Gastrocnemius medialis (tissue), 4 donors: ENCODE measurements at regions not wholly inside any gene's neighbourhood (a gene's known extent, or its start where the extent isn't known, plus 50 kb on each side); places are given as distances from the start of the nearest gene placed in this dataset.
A peak's percentile ranks its signal among the peaks of the same experiment; 100 is the strongest.

Experiments
- ATAC-seq, 2 donors: fragments of 150-250 bp; one replicate each; pipeline ENCODE4 v1.9.1; 2016
- DNase-seq, 2 donors: peaks; one replicate each; pipeline ENCODE4 v3.0.0-alpha.2; 2019
- H3K27ac ChIP-seq, 4 donors: fragments of 200-600 bp; sonication (generic); 1 replicate in 1 of 4; 2 replicates in 3 of 4; pipeline ENCODE4 v1.5.1; 2016 to 2018; ENCODE audit warnings: mild to moderate bottlenecking in 2 of 4, moderate library complexity in 1 of 4
- H3K27me3 ChIP-seq, 3 donors: fragments of 200-600 bp; sonication (generic) in 2 of 3; 1 replicate in 1 of 3; 2 replicates in 2 of 3; pipeline versions ENCODE4 v1.5.1 to v1.6.0; 2016 to 2019; ENCODE audit warnings: mild to moderate bottlenecking in 1 of 3, moderate library complexity in 1 of 3
- H3K36me3 ChIP-seq, 2 donors: fragments of 200-600 bp; sonication (generic) in 1 of 2; one replicate each; pipeline ENCODE4 v1.5.1; 2017 to 2018
- H3K4me1 ChIP-seq, 2 donors: fragments of 200-600 bp; sonication (generic) in 1 of 2; one replicate each; pipeline ENCODE4 v1.5.1; 2016 to 2017; ENCODE audit warnings: mild to moderate bottlenecking in 2 of 2
- H3K4me3 ChIP-seq, 4 donors: fragments of 200-600 bp; sonication (generic) in 3 of 4; 1 replicate in 1 of 4; 2 replicates in 3 of 4; pipeline ENCODE4 v1.5.1; 2016 to 2019; ENCODE audit warnings: mild to moderate bottlenecking in 2 of 4
- H3K9me3 ChIP-seq, 3 donors: fragments of 200-600 bp; sonication (generic) in 2 of 3; 1 replicate in 1 of 3; 2 replicates in 2 of 3; pipeline ENCODE4 v1.5.1; 2016 to 2019
- CTCF ChIP-seq, 5 experiments: fragments of 450-650 bp in 3 of 5; fragments of 200-600 bp in 2 of 5; sonication (generic) in 2 of 5; IDR thresholded peaks in 4 of 5; conservative IDR thresholded peaks in 1 of 5; 1 replicate in 4 of 5; 2 replicates in 1 of 5; pipeline ENCODE4 v1.5.1; 2016 to 2019; ENCODE audit warnings: antibody characterized with exemption in 5 of 5, mild to moderate bottlenecking in 3 of 5, moderate library complexity in 3 of 5
- POLR2A ChIP-seq, 2 donors: fragments of 450-650 bp; IDR thresholded peaks; one replicate each; pipeline ENCODE4 v1.6.1; 2017; ENCODE audit warnings: antibody characterized with exemption in 2 of 2, mild to moderate bottlenecking in 2 of 2, moderate library complexity in 2 of 2
- in situ Hi-C, 4 donors: fragments of 200-750 bp; cut with MboI; loops; one replicate each; pipeline versions ENCODE4 v1.15.0 to v1.8.0; 2017; ENCODE audit warnings: low sequenced_read_pairs in 4 of 4
- intact Hi-C: fragments of 100-400 bp; cut with DNase I; formaldehyde crosslinking; loops from one replicate; pipeline ENCODE4 v1.15.1; 2023; ENCODE audit warnings: low total_unique reads

DNA sequence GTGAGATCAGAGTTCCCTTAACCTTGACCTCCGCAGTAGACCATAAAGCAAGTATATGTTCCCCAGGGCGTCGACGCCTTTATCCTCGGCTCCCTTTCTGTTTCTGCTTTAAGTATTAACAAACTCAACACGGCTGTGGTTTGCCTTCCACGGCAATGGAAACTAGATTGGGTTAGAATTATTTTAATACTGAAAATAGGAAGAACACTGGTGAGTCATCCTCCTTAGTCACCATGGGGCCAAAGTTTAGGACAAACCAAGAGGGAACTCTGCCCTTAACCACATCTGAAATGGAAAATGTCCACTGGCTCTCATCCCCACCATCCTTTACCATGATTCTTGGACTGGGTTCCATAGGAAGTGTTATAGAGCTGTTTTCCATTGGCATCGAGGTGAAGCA lies 386.1 kb downstream of the ACTL7B start:
- Histone ChIP-seq H3K36me3 (no peaks in the 10 kb centered on the region), H3K4me1 (peaks cover 31 to 43% of the 10 kb centered on the region in 2 donors), H3K4me3 (no peak overlapping the region), H3K27ac (no peak overlapping the region), H3K9me3 (no peaks in the 10 kb centered on the region), H3K27me3 (no peaks in the 10 kb centered on the region)
- in situ Hi-C loops (loop anchor here in 2 of 4 donors (10.0 to 25.0 kb wide), 2 partner anchors 93 to 95 kb away; no protein-coding TSS in a partner anchor), intact Hi-C loops (loop anchor here (5.0 kb wide), 2 partner anchors 83 to 717 kb away; no protein-coding TSS in a partner anchor)
- ATAC-seq = no peak
- TF ChIP-seq CTCF (IDR thresholded peaks at IDR 0.05 in 4 of 5, conservative IDR thresholded peaks at IDR 0.05 in 1 of 5) (no peak), POLR2A (IDR thresholded peaks at IDR 0.05) (no peak)
- DNase-seq = no peak

- intact Hi-C loops = no loop called here
- no peaks in the 10 kb centered on the region for H3K36me3 ChIP-seq
- peak in 1 of 2 donors; percentile 36 for DNase-seq
- H3K4me3 ChIP-seq = no peak overlapping the region
- peak overlapping the region in 1 of 4 donors; percentile 69 for H3K27ac ChIP-seq
- peak in 1 of 2 donors; percentile 47 for ATAC-seq
- peak; percentile 22 to 50 (median 35) for TF ChIP-seq CTCF (IDR thresholded peaks at IDR 0.05 in 4 of 5, conservative IDR thresholded peaks at IDR 0.05 in 1 of 5)
- TF ChIP-seq POLR2A (IDR thresholded peaks at IDR 0.05) = no peak
- no peaks in the 10 kb centered on the region for H3K9me3 ChIP-seq
- in situ Hi-C loops = loop anchor here in 2 of 4 donors (10.0 to 25.0 kb wide), 2 partner anchors 94 to 96 kb away; no protein-coding TSS in a partner anchor
- no peaks in the 10 kb centered on the region for H3K27me3 ChIP-seq
- H3K4me1 ChIP-seq = peaks cover 18 to 30% of the 10 kb centered on the region in 2 donors
Observed at GRCh38 chr9:108468364-108468763, 387.4 kb downstream of the ACTL7B start.

- DNase-seq (no peak), ATAC-seq (peak; percentile 69 to 83)
- H3K36me3 ChIP-seq = no peaks in the 10 kb centered on the region
- in situ Hi-C loops = loop anchor here in 2 of 4 donors (10.0 to 25.0 kb wide), 2 partner anchors 95 to 97 kb away; no protein-coding TSS in a partner anchor
- H3K4me1 ChIP-seq = peaks cover 14 to 25% of the 10 kb centered on the region in 2 donors
- TF ChIP-seq CTCF (IDR thresholded peaks at IDR 0.05 in 4 of 5, conservative IDR thresholded peaks at IDR 0.05 in 1 of 5) (no peak), POLR2A (IDR thresholded peaks at IDR 0.05) (no peak)
- H3K27ac ChIP-seq = peak overlapping the region in 3 of 4 donors; percentile 39 to 69 (median 51)
- no peaks in the 10 kb centered on the region for H3K27me3 ChIP-seq
- intact Hi-C loops = loop anchor here (1.0 kb wide), 1 partner anchor 98 kb away; no protein-coding TSS in a partner anchor
- no peak overlapping the region for H3K4me3 ChIP-seq
- H3K9me3 ChIP-seq = no peaks in the 10 kb centered on the region
Observed at GRCh38 chr9:108467653-108468324, 388.0 kb downstream of the ACTL7B start.

- Histone ChIP-seq H3K27ac (peak overlapping the region in 3 of 4 donors; percentile 39 to 69 (median 51)), H3K4me3 (no peak overlapping the region), H3K27me3 (no peaks in the 10 kb centered on the region), H3K4me1 (peaks cover 11 to 19% of the 10 kb centered on the region in 2 donors), H3K9me3 (no peaks in the 10 kb centered on the region), H3K36me3 (no peaks in the 10 kb centered on the region)
- no peak for DNase-seq
- intact Hi-C loops = loop anchor here (1.0 kb wide), 1 partner anchor 98 kb away; no protein-coding TSS in a partner anchor
- ATAC-seq = no peak
- TF ChIP-seq CTCF (IDR thresholded peaks at IDR 0.05 in 4 of 5, conservative IDR thresholded peaks at IDR 0.05 in 1 of 5) (no peak), POLR2A (IDR thresholded peaks at IDR 0.05) (no peak)
- in situ Hi-C loops = loop anchor here in 2 of 4 donors (10.0 to 25.0 kb wide), 2 partner anchors 95 to 98 kb away; no protein-coding TSS in a partner anchor
Observed at GRCh38 chr9:108467161-108467560, 388.6 kb downstream of the ACTL7B start.
